ENCODE measurements at regions not wholly inside any gene's neighbourhood (a gene's known extent, or its start where the extent isn't known, plus 50 kb on each side); places are given as distances from the start of the nearest gene placed in this dataset.
"Not testable (repeated sequence)": the region's sequence is repeated elsewhere in the genome, so short reads cannot be mapped to it uniquely, and the experiment has no call there.

- not testable (repeated sequence) for DNase-seq
These were observed 85.6 kb downstream of the OR2B2 start for GRCh38 chr6:27826612-27826985.

GRCh38 chr6:27825848-27826611 is 86.2 kb downstream of the OR2B2 start:
- DNase-seq: not testable (repeated sequence)

GRCh38 chr6:27825025-27825793 is 87.0 kb downstream of the OR2B2 start:
- peak in 1 of 2 donors; percentile 24 for DNase-seq

- peak in 1 of 2 donors; percentile 56 for DNase-seq
These were observed 87.8 kb downstream of the OR2B2 start for GRCh38 chr6:27824211-27825024.

- peak; percentile 71 to 77 for DNase-seq
These were observed 88.4 kb downstream of the OR2B2 start for GRCh38 chr6:27823714-27824210.

GRCh38 chr6:27816906-27817305 is 95.3 kb downstream of the OR2B2 start:
- DNase-seq: no peak

- peak; percentile 92 to 95 for DNase-seq
These were observed 97.4 kb downstream of the OR2B2 start for GRCh38 chr6:27814665-27815424.

GRCh38 chr6:27814415-27814664 is 97.9 kb downstream of the OR2B2 start:
- not testable (repeated sequence) for DNase-seq

GRCh38 chr6:27812805-27813492 is 99.2 kb downstream of the OR2B2 start:
- DNase-seq: no peak

GRCh38 chr6:27812078-27812804 is 100.0 kb downstream of the OR2B2 start:
- DNase-seq: no peak

GRCh38 chr6:27811451-27811772 is 100.8 kb downstream of the OR2B2 start:
- DNase-seq: no peak

- DNase-seq: no peak
These were observed 101.3 kb downstream of the OR2B2 start for GRCh38 chr6:27810768-27811450.

GRCh38 chr6:27809939-27810767 is 102.0 kb downstream of the OR2B2 start:
- peak; percentile 93 to 96 for DNase-seq

GRCh38 chr6:27809067-27809938 is 102.9 kb downstream of the OR2B2 start:
- DNase-seq: no peak

GRCh38 chr6:27808242-27809066 is 103.7 kb downstream of the OR2B2 start:
- DNase-seq: not testable (repeated sequence)

GRCh38 chr6:27807441-27808241 is 104.6 kb downstream of the OR2B2 start:
- DNase-seq: peak; percentile 92 to 94

Data from right lung (tissue), 2 donors.